HG03039 (cell line): ENCODE measurements at regions not wholly inside any gene's neighbourhood (a gene's known extent, or its start where the extent isn't known, plus 50 kb on each side); places are given as distances from the start of the nearest gene placed in this dataset.

Source experiments
- ATAC-seq: cut with Tn5 transposase; IDR thresholded peaks from one replicate; pipeline ENCODE4 v1.9.1; 2021; ENCODE audit warnings: mild to moderate bottlenecking, moderate library complexity; ENCODE audit not compliant: unreplicated experiment

- no peak for ATAC-seq
Observed at GRCh38 chr5:67257500-67257899, 60.9 kb upstream of the CD180 start.

DNA sequence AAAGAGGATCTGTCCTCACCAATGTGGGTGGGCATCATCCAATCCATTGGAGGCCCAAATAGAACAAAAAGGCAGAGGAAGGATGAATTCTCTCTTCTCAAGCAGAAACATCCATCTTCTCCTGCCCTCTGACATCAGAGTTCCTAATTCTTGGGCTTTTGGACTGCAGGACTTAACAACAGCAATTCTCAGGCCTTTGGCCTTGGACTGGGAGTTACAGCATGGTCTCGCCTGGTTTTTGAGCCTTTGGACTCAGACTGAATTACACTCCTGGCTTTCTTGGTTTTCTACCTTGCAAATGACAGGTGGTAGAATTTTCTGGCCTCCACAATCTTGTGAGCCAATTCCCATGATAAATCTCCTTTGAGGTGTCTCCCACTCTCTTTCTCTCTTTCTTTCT, 60.5 kb upstream of the CD180 start:
- ATAC-seq, result no peak

- no peak for ATAC-seq
Observed at GRCh38 chr5:67255881-67256280, 59.3 kb upstream of the CD180 start.

DNA sequence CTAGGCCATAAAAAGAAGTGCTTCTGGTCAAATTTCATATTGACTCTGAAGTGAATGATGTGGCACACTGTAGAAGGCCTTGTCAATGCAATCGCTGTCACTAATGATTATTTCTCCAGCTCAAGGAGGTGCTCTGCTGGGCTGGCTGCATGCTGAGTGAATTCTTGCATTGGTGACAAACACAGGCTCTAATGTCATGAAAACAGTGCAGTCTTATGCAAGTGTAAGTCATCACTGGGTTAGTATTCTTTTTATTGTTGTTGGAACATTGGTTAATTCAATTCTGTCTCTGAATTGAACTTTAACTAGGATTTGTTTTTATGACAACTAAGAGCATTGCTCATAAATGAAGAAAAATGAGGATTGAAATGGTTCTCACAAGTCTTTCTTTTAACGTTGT, 57.3 kb upstream of the CD180 start:
- no peak for ATAC-seq

DNA sequence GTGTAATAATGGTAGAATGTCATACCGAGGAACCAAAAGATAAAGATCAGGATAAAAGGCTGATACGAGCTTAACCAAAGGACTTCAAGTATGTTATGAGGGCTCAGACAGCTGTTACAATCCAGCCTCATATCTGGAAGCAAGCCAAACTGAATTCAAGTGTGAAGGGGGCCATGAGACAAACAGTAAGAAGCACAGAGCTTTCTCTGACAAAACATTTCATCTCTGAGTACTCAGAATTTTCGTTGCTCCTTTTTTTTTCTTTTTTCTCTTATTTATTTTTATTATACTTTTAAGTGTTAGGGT, 52.9 kb upstream of the CD180 start:
- ATAC-seq, result no peak

DNA sequence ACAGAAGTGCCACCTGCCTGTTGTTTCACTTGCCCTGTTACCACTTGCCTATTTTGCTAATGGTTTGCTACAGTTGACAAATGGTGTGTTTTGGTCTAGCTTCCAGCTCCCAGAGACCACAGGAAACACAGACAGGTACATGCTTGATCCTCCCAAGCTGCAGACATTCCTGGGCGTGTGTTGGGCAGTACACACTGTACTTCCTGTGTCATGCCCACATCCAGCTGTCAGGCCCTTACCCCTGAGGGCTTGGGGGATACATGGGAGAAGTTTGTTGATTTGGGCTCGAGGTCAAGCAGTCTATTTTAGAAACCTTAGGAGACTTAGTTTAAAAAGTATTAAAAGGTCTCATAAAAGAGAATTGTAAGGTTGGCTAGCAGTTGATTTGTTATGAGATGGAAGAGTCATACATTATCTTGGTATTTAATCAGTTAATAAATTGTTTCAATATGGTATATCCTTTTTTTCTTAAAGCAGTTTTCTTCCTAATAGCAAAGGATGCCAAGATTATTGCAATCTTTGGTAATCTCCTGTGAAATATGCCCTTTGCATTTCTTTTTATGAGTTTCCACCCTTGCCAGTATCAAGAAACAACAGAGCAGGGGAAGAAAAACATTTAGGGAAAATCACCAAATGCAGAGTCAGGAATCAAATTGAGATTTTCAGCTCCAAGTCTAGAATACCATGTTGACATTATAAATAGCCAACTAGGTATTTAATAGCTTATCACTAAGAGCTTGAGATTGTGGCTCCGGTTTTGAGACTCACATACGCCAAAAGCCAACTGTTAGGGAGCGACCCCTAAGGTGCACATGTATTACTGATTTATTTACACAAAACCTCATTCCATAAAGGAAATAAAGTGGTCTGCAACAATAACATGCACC, 52.3 kb upstream of the CD180 start:
- no peak for ATAC-seq

GRCh38 chr5:67246546-67247268, 50.1 kb upstream of the CD180 start:
- ATAC-seq, result no peak
